WI38 (cell line): ENCODE measurements at regions not wholly inside any gene's neighbourhood (a gene's known extent, or its start where the extent isn't known, plus 50 kb on each side); places are given as distances from the start of the nearest gene placed in this dataset.
"Not testable (repeated sequence)": the region's sequence is repeated elsewhere in the genome, so short reads cannot be mapped to it uniquely, and the experiment has no call there.

Experiments used
- H3K4me3 ChIP-seq: 2 replicates; pipeline ENCODE4 v1.5.1; 2011; ENCODE audit warnings: low read depth, mild to moderate bottlenecking, control low read depth, low read length
- CTCF ChIP-seq: IDR thresholded peaks from 2 replicates; pipeline ENCODE4 v1.5.1; 2012; ENCODE audit warnings: low read depth, mild to moderate bottlenecking, control low read depth, low read length

- no peak overlapping the region for H3K4me3 ChIP-seq
- no peak for TF ChIP-seq CTCF
Observed at GRCh38 chr12:116376354-116377193, 99.1 kb upstream of the MED13L start.

DNA sequence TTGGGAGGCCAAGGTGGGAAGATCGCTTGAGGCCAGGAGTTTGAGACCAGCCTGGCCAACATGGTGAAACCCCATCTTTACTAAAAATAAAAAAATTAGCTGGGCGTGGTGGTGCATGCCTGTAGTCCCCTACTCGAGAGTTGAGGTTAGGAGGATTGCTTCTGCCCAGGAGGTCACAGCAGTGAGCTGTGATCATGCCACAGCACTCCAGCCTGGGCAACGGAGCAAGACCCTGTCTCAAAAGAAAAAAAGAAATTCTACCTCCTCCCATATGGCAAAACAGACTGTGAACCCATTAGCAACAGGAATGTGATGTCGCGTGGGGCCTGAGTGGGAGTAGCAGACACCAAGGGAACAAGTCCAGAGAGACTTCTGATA is 99.7 kb upstream of the MED13L start:
- not testable (repeated sequence) for H3K4me3 ChIP-seq

DNA sequence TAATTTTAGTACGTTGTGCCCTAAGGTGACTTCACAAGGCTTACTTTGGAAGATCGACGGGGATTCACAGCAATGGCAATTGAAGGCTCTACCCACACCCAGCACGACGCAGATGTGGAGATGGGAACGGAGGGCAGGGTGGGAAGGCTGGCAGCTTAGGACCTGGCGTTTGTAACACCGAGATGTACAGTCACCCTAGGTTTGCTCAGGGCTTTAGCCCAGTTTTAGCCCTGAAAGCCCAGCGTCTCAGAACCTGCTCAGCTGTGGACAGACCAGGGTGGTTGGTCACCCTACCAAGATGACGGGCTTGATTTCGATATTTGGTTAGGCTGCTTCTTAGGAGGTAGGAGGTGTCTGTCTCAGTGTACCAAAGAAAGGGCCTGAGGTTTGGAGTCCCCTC is 100.5 kb upstream of the MED13L start:
- no peak for TF ChIP-seq CTCF
- H3K4me3 ChIP-seq = no peak overlapping the region

DNA sequence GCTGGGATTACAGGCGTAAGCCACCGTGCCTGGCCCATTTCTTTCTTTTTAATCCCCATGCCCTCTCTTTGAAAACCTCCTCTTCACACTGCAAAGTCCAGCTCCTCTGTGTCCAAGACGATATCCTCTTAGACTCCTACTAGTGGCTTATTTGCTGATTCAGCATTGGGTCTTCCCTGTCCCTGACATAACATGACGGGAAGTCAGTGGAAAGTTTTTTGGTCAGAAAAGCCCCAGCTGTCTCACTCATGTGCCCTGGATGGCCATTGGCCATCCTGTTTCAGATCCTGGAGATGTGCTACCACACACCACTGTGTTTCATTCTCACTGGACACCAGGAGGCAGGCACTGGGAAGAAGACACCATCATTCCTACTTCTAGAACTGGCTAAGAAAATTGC is 102.6 kb upstream of the MED13L start:
- TF ChIP-seq CTCF = no peak
- no peak overlapping the region for H3K4me3 ChIP-seq

- not testable (repeated sequence) for H3K4me3 ChIP-seq
Observed at GRCh38 chr12:116380740-116381139, 103.2 kb upstream of the MED13L start.

GRCh38 chr12:116381240-116381743 is 103.8 kb upstream of the MED13L start:
- no peak for TF ChIP-seq CTCF
- no peak overlapping the region; the same call in 1 of the 2 replicates for H3K4me3 ChIP-seq

DNA sequence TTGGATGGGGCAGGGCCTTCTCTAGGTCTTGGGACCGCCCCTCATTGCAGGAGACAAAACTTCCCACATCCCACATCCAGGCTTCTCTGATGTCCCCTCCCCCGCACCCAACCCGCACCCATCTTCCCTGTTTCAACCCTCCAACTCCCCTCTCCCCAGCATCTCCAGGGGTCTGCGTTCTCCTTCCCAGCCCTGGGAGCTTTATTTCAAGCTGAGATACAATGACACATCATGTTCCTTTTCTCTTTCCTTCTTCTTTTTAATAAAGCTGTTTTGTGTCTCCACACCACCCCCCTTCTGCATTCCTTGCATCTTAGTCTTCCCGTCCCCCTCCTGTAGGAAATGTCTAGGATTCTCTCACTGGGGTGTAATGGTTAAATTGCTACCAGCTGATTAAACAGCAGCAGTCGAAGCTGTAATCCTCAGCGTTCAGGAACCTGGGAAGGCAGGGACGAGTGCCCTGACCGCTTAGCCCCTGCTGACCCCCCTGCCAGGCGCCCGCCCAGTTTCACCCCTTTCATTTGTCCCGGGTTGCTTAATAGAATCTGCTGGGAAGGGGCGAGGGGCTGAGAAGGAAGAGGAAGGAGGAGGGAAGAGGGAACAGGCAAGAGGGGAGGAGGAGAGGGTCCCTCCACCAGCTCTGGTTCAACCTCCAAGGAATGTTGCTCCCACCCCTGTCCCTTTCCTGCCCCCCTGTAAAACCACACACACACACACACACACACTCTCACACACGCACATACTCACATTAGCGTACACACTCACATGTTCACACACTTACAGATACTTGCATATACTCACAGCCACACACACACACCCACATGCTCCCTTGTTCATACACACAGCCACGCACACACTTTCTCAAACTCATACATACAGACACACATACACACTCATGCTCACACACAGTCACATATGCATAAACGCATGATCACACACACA is 104.5 kb upstream of the MED13L start:
- peak overlapping the region; percentile 35 for H3K4me3 ChIP-seq
- no peak for TF ChIP-seq CTCF
